ENCODE measurements at regions not wholly inside any gene's neighbourhood (a gene's known extent, or its start where the extent isn't known, plus 50 kb on each side); places are given as distances from the start of the nearest gene placed in this dataset.

GRCh38 chr7:112580717-112581435 lies 100.1 kb downstream of the LSMEM1 start:
- H3K36me3 ChIP-seq (ENCODE audit: control insufficient read depth, low read length) = no peaks in the 10 kb centered on the region
- no peaks in the 10 kb centered on the region for H4K20me1 ChIP-seq (ENCODE audit: control insufficient read depth, insufficient read depth, low read depth, low read length)
- peaks cover 9% of the 10 kb centered on the region; the same call in 1 of the 2 replicates for H3K9me3 ChIP-seq (ENCODE audit: control insufficient read depth, insufficient read depth, low read length)
- no peaks in the 10 kb centered on the region for H3K27me3 ChIP-seq (ENCODE audit: control insufficient read depth, low read length)
- no peak for TF ChIP-seq CTCF (IDR thresholded peaks at IDR 0.05; ENCODE audit: low read depth, low read length, poor library complexity, severe bottlenecking)
- no peak for TF ChIP-seq EZH2phosphoT487 (IDR thresholded peaks at IDR 0.05; ENCODE audit: borderline replicate concordance, low read length)
- H3K4me1 ChIP-seq (ENCODE audit: control insufficient read depth, low read length) = no peaks in the 10 kb centered on the region
- H3K27ac ChIP-seq (ENCODE audit: low read depth, low read length) = no peak overlapping the region
- no peak overlapping the region for H3K4me2 ChIP-seq (ENCODE audit: low read length)
- H3K9me2 ChIP-seq (replicated peaks; ENCODE audit: control insufficient read depth, low read length) = no peaks in the 10 kb centered on the region
- no peak overlapping the region for H3K4me3 ChIP-seq (ENCODE audit: low read length)
- H3F3A ChIP-seq (ENCODE audit: control insufficient read depth, insufficient read depth) = no peaks in the 10 kb centered on the region
- H3K79me2 ChIP-seq (ENCODE audit: control insufficient read depth, low read length) = no peaks in the 10 kb centered on the region

- Histone ChIP-seq H3K9me3 (ENCODE audit: control insufficient read depth, insufficient read depth, low read length) (peaks cover 2% of the 10 kb centered on the region; the same call in 1 of the 2 replicates), H3K9me2 (replicated peaks; ENCODE audit: control insufficient read depth, low read length) (no peaks in the 10 kb centered on the region), H3F3A (ENCODE audit: control insufficient read depth, insufficient read depth) (no peaks in the 10 kb centered on the region), H4K20me1 (ENCODE audit: control insufficient read depth, insufficient read depth, low read depth, low read length) (no peaks in the 10 kb centered on the region), H3K4me1 (ENCODE audit: control insufficient read depth, low read length) (no peaks in the 10 kb centered on the region), H3K27ac (ENCODE audit: low read depth, low read length) (no peak overlapping the region), H3K4me3 (ENCODE audit: low read length) (no peak overlapping the region), H3K79me2 (ENCODE audit: control insufficient read depth, low read length) (no peaks in the 10 kb centered on the region), H3K4me2 (ENCODE audit: low read length) (no peak overlapping the region), H3K36me3 (ENCODE audit: control insufficient read depth, low read length) (no peaks in the 10 kb centered on the region), H3K27me3 (ENCODE audit: control insufficient read depth, low read length) (no peaks in the 10 kb centered on the region)
- TF ChIP-seq EZH2phosphoT487 (IDR thresholded peaks at IDR 0.05; ENCODE audit: borderline replicate concordance, low read length) = no peak
- no peak for TF ChIP-seq CTCF (IDR thresholded peaks at IDR 0.05; ENCODE audit: low read depth, low read length, poor library complexity, severe bottlenecking)
These were observed 100.7 kb downstream of the LSMEM1 start for GRCh38 chr7:112581529-112581928.

- Histone ChIP-seq H3K79me2 (ENCODE audit: control insufficient read depth, low read length) (no peaks in the 10 kb centered on the region), H3K36me3 (ENCODE audit: control insufficient read depth, low read length) (no peaks in the 10 kb centered on the region), H3F3A (ENCODE audit: control insufficient read depth, insufficient read depth) (no peaks in the 10 kb centered on the region), H3K4me1 (ENCODE audit: control insufficient read depth, low read length) (no peaks in the 10 kb centered on the region), H3K27ac (ENCODE audit: low read depth, low read length) (no peak overlapping the region), H3K4me3 (ENCODE audit: low read length) (no peak overlapping the region), H3K9me3 (ENCODE audit: control insufficient read depth, insufficient read depth, low read length) (no peaks in the 10 kb centered on the region; the same call in 1 of the 2 replicates), H4K20me1 (ENCODE audit: control insufficient read depth, insufficient read depth, low read depth, low read length) (no peaks in the 10 kb centered on the region), H3K9me2 (replicated peaks; ENCODE audit: control insufficient read depth, low read length) (no peaks in the 10 kb centered on the region), H3K4me2 (ENCODE audit: low read length) (no peak overlapping the region), H3K27me3 (ENCODE audit: control insufficient read depth, low read length) (no peaks in the 10 kb centered on the region)
- no peak for TF ChIP-seq CTCF (IDR thresholded peaks at IDR 0.05; ENCODE audit: low read depth, low read length, poor library complexity, severe bottlenecking)
- no peak for TF ChIP-seq EZH2phosphoT487 (IDR thresholded peaks at IDR 0.05; ENCODE audit: borderline replicate concordance, low read length)
These were observed 103.5 kb downstream of the LSMEM1 start for GRCh38 chr7:112584290-112584689.
